Endothelial cell of umbilical vein (primary cell): ENCODE measurements at regions not wholly inside any gene's neighbourhood (a gene's known extent, or its start where the extent isn't known, plus 50 kb on each side); places are given as distances from the start of the nearest gene placed in this dataset.

Experiments used
- BruUV-seq: library from RNA; stranded (reverse); fragments of 400-500 nt; replicated peaks from 2 replicates; lab custom pipeline; 2021; lab: Mats Ljungman, UMichigan
- CTCF ChIA-PET: fragments of 300-600, 350-600 bp; sonication (Branson Sonifier 250); formaldehyde crosslinking; loops from one replicate; lab custom pipeline; 2021; ENCODE audit warnings: antibody characterized with exemption, inconsistent platforms; lab: Charles Lee
- POLR2A ChIA-PET: fragments of 300-600, 350-600 bp; sonication (Branson Sonifier 250); formaldehyde crosslinking; loops from one replicate; lab custom pipeline; 2021; ENCODE audit warnings: antibody characterized with exemption, inconsistent platforms; lab: Charles Lee
- DNase-seq: peaks from one replicate; pipeline ENCODE4 v3.0.0-alpha.2; 2011; ENCODE audit warnings: low read depth, low spot score
- FAIRE-seq: peaks from 2 replicates; lab custom pipeline; 2011; peaks lifted over from hg19 to GRCh38; lab: Jason Lieb, UNC
- H2AFZ ChIP-seq: 2 replicates; pipeline ENCODE4 v1.6.0; 2012; ENCODE audit warnings: low read depth, low read length, control low read depth, inconsistent platforms
- H3K27ac ChIP-seq: 2 replicates; pipeline ENCODE4 v1.5.1; 2011; ENCODE audit warnings: low read depth, mild to moderate bottlenecking, control low read depth, low read length, moderate library complexity; ENCODE audit not compliant: insufficient read depth
- H3K27me3 ChIP-seq, 2 experiments: 2 replicates each; pipeline versions ENCODE4 v1.6.0 to v1.6.1; 2011; ENCODE audit warnings: low read length in 2 of 2, mixed read lengths in 1 of 2; ENCODE audit not compliant: control insufficient read depth in 2 of 2, insufficient read depth in 2 of 2
- H3K36me3 ChIP-seq, 2 experiments: 2 replicates in 1 of 2; 3 replicates in 1 of 2; pipeline ENCODE4 v1.5.1; 2011; ENCODE audit warnings: low read length in 2 of 2, mild to moderate bottlenecking in 1 of 2, moderate library complexity in 1 of 2; ENCODE audit not compliant: control insufficient read depth in 2 of 2, insufficient read depth in 2 of 2; ENCODE audit errors: extremely low read depth in 1 of 2
- H3K4me1 ChIP-seq: 3 replicates; pipeline ENCODE4 v1.5.1; 2011; ENCODE audit warnings: mild to moderate bottlenecking, low read length; ENCODE audit not compliant: control insufficient read depth, insufficient read depth; ENCODE audit errors: extremely low read depth
- H3K4me2 ChIP-seq: 2 replicates; pipeline ENCODE4 v1.6.1; 2011; ENCODE audit warnings: low read length, control low read depth, mixed read lengths; ENCODE audit not compliant: insufficient read depth
- H3K4me3 ChIP-seq, 3 experiments: fragments of 200-600 bp in 1 of 3; sonication (generic), shearing (Covaris generic) in 1 of 3; replicated peaks in 1 of 3; 2 replicates each; pipeline ENCODE4 v1.5.1; 2011 to 2016; ENCODE audit warnings: control low read depth in 3 of 3, low read length in 3 of 3, mild to moderate bottlenecking in 2 of 3, inconsistent platforms in 1 of 3, low read depth in 1 of 3, moderate library complexity in 1 of 3; ENCODE audit not compliant: insufficient read depth in 1 of 3
- H3K79me2 ChIP-seq: 2 replicates; pipeline ENCODE4 v1.6.0; 2012; ENCODE audit warnings: low read length, inconsistent platforms; ENCODE audit not compliant: control insufficient read depth, insufficient read depth
- H3K9ac ChIP-seq: replicated peaks from 2 replicates; pipeline ENCODE3; 2011; ENCODE audit warnings: low read length, control low read depth; ENCODE audit not compliant: insufficient read depth; ENCODE audit errors: extremely low read depth
- H3K9me1 ChIP-seq: replicated peaks from 3 replicates; pipeline ENCODE4 v1.6.0; 2011; ENCODE audit warnings: mild to moderate bottlenecking, low read length; ENCODE audit not compliant: control insufficient read depth, insufficient read depth; ENCODE audit errors: extremely low read depth
- H3K9me3 ChIP-seq: replicated peaks from 2 replicates; pipeline ENCODE4 v1.5.1; 2012; ENCODE audit warnings: low read length, inconsistent platforms; ENCODE audit not compliant: control insufficient read depth, insufficient read depth
- H4K20me1 ChIP-seq: replicated peaks from 2 replicates; pipeline ENCODE3; 2011; ENCODE audit warnings: mild to moderate bottlenecking, low read length; ENCODE audit not compliant: control insufficient read depth, insufficient read depth; ENCODE audit errors: extremely low read depth
- EZH2 ChIP-seq: IDR thresholded peaks from 2 replicates; pipeline ENCODE4 v1.6.1; 2012; ENCODE audit warnings: borderline replicate concordance, low read depth, mild to moderate bottlenecking, moderate library complexity, low read length, inconsistent platforms; ENCODE audit not compliant: severe bottlenecking
- FOS ChIP-seq: IDR thresholded peaks from 2 replicates; pipeline ENCODE4 v1.6.1; 2011; ENCODE audit warnings: mild to moderate bottlenecking, low read length, moderate library complexity, borderline replicate concordance; ENCODE audit not compliant: insufficient read depth
- GATA2 ChIP-seq: IDR thresholded peaks from 2 replicates; pipeline ENCODE4 v1.7.0; 2011; ENCODE audit warnings: low read depth, mild to moderate bottlenecking, moderate library complexity, mixed read lengths, low read length; ENCODE audit not compliant: insufficient read length, insufficient read depth
- JUN ChIP-seq: IDR thresholded peaks from 2 replicates; pipeline ENCODE4 v1.6.1; 2011; ENCODE audit warnings: borderline replicate concordance, low read depth; ENCODE audit not compliant: insufficient read length, insufficient read depth
- MYC ChIP-seq: IDR thresholded peaks from one replicate; pipeline ENCODE4 v1.6.1; 2011; ENCODE audit warnings: mild to moderate bottlenecking, low read depth, low read length
- POLR2A ChIP-seq: IDR thresholded peaks from 2 replicates; pipeline ENCODE4 v1.6.1; 2012; ENCODE audit warnings: low read depth, mild to moderate bottlenecking, control low read depth, low read length
- POLR2AphosphoS5 ChIP-seq: IDR thresholded peaks from 2 replicates; pipeline ENCODE4 v1.6.1; 2012; ENCODE audit warnings: low read depth, mild to moderate bottlenecking, control low read depth, low read length, moderate library complexity; ENCODE audit not compliant: insufficient read depth
- dilution Hi-C: fragments of 300-500 bp; cut with MboI; formaldehyde crosslinking; loops from one replicate; pipeline ENCODE4 v1.15.0; 2019; ENCODE audit warnings: low sequenced_read_pairs; ENCODE audit not compliant: extremely low pct_ligation_motif_present
- intact Hi-C: fragments of 100-400 bp; cut with micrococcal nuclease; formaldehyde crosslinking; loops from one replicate; pipeline ENCODE4 v1.10.0; 2022
- TF ChIP-seq, protein P1 (sequence below): IDR thresholded peaks from 2 replicates; pipeline ENCODE4 v1.6.1; 2011; ENCODE audit not compliant: insufficient read depth, insufficient read length
- TF ChIP-seq, protein P2 (sequence below), 2 donors: IDR thresholded peaks; 1 replicate in 1 of 2; 2 replicates in 1 of 2; pipeline ENCODE4 v1.5.1; 2011; ENCODE audit warnings: low read length in 2 of 2, mild to moderate bottlenecking in 2 of 2, moderate library complexity in 2 of 2, control low read depth in 1 of 2, inconsistent platforms in 1 of 2, low read depth in 1 of 2; ENCODE audit not compliant: insufficient read depth in 1 of 2; ENCODE audit errors: extremely low read depth in 1 of 2

DNA sequence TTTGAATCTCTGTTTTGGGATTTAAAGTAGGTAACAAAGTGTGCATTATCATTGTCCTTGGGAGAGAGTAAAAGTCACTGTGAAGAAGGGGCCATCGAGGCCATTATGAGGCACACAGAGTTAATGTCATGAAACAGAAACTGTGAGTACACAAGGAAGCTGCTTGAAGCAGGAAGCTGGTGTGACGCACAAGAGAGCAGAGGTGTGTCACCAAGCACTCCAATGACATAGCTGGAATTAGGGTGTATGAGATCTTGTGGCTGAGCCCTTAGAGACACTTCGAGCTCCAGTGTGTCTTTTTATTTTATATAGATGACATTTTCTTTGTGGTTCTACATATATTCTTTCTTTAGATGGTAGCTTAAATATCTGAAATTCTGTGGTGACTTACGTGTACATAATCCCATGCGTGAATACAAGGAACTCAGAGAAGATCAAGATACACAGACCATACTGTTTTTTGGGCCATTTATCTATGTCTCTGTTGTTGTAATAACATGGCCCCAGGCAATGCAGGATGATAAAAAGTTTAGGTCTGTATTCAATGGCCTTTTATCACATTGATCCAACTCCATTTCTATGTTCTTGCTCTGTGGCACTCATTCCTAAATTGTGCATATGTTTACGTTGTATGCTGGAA, 164.7 kb upstream of the FAM98A start:
- dilution Hi-C loops, result no loop called here
- H3K4me3 ChIP-seq, result no peak overlapping the region
- no peak overlapping the region for H3K9ac ChIP-seq
- no peaks in the 10 kb centered on the region for H3K79me2 ChIP-seq
- BruUV-seq, result no TSS peak
- FAIRE-seq (no peak), DNase-seq (no peak)
- H3K9me1 ChIP-seq, result no peaks in the 10 kb centered on the region
- H3K9me3 ChIP-seq, result no peaks in the 10 kb centered on the region
- no peak overlapping the region for H3K4me2 ChIP-seq
- intact Hi-C loops, result no loop called here
- no peaks in the 10 kb centered on the region for H4K20me1 ChIP-seq
- no peak overlapping the region for H3K27ac ChIP-seq
- no peaks in the 10 kb centered on the region for H3K36me3 ChIP-seq
- H3K4me1 ChIP-seq, result no peaks in the 10 kb centered on the region
- TF ChIP-seq, protein P1, sequence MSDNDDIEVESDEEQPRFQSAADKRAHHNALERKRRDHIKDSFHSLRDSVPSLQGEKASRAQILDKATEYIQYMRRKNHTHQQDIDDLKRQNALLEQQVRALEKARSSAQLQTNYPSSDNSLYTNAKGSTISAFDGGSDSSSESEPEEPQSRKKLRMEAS, result no peak
- TF ChIP-seq FOS (no peak), POLR2AphosphoS5 (no peak), MYC (no peak), GATA2 (no peak), EZH2 (no peak), JUN (no peak), POLR2A (no peak)
- TF ChIP-seq, protein P2, sequence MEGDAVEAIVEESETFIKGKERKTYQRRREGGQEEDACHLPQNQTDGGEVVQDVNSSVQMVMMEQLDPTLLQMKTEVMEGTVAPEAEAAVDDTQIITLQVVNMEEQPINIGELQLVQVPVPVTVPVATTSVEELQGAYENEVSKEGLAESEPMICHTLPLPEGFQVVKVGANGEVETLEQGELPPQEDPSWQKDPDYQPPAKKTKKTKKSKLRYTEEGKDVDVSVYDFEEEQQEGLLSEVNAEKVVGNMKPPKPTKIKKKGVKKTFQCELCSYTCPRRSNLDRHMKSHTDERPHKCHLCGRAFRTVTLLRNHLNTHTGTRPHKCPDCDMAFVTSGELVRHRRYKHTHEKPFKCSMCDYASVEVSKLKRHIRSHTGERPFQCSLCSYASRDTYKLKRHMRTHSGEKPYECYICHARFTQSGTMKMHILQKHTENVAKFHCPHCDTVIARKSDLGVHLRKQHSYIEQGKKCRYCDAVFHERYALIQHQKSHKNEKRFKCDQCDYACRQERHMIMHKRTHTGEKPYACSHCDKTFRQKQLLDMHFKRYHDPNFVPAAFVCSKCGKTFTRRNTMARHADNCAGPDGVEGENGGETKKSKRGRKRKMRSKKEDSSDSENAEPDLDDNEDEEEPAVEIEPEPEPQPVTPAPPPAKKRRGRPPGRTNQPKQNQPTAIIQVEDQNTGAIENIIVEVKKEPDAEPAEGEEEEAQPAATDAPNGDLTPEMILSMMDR (IDR thresholded peaks at IDR 0.05; ENCODE audit: extremely low read depth in 1 of 2, insufficient read depth in 1 of 2, low read depth in 1 of 2, low read length in 2 of 2), result no peak
- no peak overlapping the region for H2AFZ ChIP-seq
- POLR2A ChIA-PET, result no interaction called here
- CTCF ChIA-PET, result interaction anchor here (0.9 kb wide), 1 partner anchor 10 kb away, joined by 3 read pairs; no protein-coding TSS in a partner anchor
- H3K27me3 ChIP-seq, result no peaks in the 10 kb centered on the region
